ENCODE measurements at regions not wholly inside any gene's neighbourhood (a gene's known extent, or its start where the extent isn't known, plus 50 kb on each side); places are given as distances from the start of the nearest gene placed in this dataset.

GRCh38 chr5:19369561-19369960 lies 618.4 kb downstream of the CDH18 start:
- TF ChIP-seq, protein P1, sequence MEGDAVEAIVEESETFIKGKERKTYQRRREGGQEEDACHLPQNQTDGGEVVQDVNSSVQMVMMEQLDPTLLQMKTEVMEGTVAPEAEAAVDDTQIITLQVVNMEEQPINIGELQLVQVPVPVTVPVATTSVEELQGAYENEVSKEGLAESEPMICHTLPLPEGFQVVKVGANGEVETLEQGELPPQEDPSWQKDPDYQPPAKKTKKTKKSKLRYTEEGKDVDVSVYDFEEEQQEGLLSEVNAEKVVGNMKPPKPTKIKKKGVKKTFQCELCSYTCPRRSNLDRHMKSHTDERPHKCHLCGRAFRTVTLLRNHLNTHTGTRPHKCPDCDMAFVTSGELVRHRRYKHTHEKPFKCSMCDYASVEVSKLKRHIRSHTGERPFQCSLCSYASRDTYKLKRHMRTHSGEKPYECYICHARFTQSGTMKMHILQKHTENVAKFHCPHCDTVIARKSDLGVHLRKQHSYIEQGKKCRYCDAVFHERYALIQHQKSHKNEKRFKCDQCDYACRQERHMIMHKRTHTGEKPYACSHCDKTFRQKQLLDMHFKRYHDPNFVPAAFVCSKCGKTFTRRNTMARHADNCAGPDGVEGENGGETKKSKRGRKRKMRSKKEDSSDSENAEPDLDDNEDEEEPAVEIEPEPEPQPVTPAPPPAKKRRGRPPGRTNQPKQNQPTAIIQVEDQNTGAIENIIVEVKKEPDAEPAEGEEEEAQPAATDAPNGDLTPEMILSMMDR (IDR thresholded peaks at IDR 0.05; ENCODE audit: poor library complexity): no peak
- TF ChIP-seq EZH2 (IDR thresholded peaks at IDR 0.05; ENCODE audit: borderline replicate concordance): no peak
- no peak for TF ChIP-seq EZH2phosphoT487 (IDR thresholded peaks at IDR 0.05; ENCODE audit: low read depth, severe bottlenecking, unreplicated experiment)
